GM19043 (cell line): ENCODE measurements at regions not wholly inside any gene's neighbourhood (a gene's known extent, or its start where the extent isn't known, plus 50 kb on each side); places are given as distances from the start of the nearest gene placed in this dataset.

Experiments used
- ATAC-seq: cut with Tn5 transposase; IDR thresholded peaks from one replicate; pipeline ENCODE4 v1.9.1; 2021; ENCODE audit warnings: low read depth; ENCODE audit not compliant: unreplicated experiment

DNA sequence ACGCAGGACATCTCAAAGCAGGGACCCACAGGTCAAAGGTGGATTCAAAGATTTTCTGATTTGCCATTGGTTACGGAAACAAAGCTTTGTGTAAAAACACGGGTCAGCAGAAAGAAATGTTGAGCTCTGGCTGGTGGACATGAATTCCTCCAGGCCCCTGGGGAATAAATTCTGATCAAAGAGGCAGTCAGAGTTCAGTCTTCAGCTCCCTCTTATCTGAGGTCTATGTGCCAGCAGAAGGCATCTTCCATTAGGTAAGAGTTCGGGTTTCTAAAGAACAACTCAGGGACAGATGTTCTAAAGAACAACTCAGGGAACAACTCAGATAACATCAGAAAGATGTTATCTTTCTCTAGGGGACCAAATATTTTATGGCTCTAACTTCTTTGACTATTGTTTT lies 64.9 kb upstream of the PALS2 start:
- ATAC-seq, result no peak

DNA sequence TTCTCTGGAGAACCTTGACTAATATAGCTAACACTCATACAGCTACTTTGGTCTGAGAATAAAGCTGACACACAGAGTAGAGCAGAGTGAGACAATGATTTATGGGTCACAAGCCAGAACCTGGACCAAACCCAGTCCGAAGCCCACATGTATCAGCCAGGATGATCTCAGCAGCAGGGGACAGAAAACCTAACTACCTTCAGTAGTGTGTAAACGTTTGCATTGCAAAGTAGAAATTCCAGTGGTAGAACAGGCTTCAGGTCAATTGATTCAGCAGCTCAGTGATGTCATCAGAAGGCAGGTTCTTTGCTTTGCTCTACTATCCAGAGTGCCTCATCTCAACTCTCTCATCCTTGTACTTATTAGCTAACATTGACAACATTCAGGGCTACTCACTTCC lies 62.5 kb upstream of the PALS2 start:
- ATAC-seq, result no peak

DNA sequence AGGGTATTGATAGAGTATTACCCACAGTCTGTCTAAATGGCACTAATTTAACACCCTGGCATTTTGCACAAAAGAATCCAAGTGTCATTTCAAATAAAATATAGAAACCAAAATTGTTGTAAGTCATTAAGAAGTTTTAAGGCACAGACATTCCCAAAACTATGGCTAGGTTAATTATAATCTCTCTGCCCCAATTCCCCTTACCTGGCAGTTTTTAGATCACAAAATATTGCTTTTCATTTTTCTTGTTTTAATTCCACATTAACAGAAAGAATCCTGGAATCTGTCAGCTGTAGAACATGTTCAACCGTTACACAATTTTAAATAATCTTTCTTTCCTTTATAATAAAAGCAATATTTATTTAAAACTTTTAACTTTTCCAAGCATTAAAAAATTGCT lies 56.1 kb upstream of the PALS2 start:
- no peak for ATAC-seq

DNA sequence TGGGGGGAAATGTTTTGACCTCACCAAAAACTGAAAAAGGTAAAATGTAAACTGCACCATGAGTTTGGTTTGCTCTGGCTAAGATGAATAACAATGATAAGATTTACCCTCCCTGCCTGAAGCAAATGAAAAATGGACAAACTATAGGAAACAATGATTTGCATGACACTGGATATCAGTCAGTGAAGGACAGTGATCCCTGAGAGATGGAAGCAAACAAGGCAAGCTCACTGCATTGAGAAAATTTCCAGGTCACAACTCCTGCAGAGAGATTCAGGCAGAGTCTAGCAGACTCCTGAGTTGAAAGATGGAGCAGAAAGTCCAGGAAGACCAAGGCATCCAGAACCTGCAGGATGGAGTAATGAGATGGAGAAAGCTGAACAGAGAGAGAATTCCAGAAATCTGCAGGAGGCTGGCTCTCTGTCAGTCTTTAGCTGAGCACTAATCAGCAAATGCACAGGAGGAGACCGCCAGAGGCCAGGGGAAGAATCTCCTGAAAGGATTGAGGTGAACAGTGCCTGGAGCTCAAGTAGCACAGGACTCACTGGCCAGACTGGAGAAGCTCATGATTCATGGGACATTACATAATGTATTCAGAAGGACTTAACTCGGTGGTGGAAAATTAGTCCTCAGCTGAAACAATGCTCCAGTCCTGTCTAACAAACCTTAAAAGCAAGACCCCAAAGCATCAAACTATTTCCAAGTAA lies 51.2 kb upstream of the PALS2 start:
- ATAC-seq, result no peak
